GM10248 (cell line): ENCODE measurements at regions not wholly inside any gene's neighbourhood (a gene's known extent, or its start where the extent isn't known, plus 50 kb on each side); places are given as distances from the start of the nearest gene placed in this dataset.

Experiments
- CTCF ChIA-PET: fragments of 300-600 bp; sonication (Branson Sonifier 250); formaldehyde crosslinking; extraction: SDS; loops from one replicate; lab custom pipeline; 2021; ENCODE audit warnings: antibody characterized with exemption; lab: Yijun Ruan, JAX
- POLR2A ChIA-PET: fragments of 350-650 bp; sonication (Branson Sonifier 250); formaldehyde crosslinking; extraction: SDS; loops from one replicate; lab custom pipeline; 2020; ENCODE audit warnings: antibody characterized with exemption; lab: Yijun Ruan, JAX
- DNase-seq: peaks from one replicate; pipeline ENCODE4 v3.0.0; 2012; ENCODE audit errors: extremely low spot score
- TF ChIP-seq, protein P1 (sequence below): IDR thresholded peaks from 2 replicates; pipeline ENCODE4 v1.5.1; 2012; ENCODE audit warnings: mild to moderate bottlenecking, low read depth; ENCODE audit errors: extremely low read depth, missing control alignments, control extremely low read depth

GRCh38 chr11:97657852-97658251 is 1268.0 kb downstream of the JRKL start:
- POLR2A ChIA-PET, result no interaction called here
- CTCF ChIA-PET, result no interaction called here
- TF ChIP-seq, protein P1, sequence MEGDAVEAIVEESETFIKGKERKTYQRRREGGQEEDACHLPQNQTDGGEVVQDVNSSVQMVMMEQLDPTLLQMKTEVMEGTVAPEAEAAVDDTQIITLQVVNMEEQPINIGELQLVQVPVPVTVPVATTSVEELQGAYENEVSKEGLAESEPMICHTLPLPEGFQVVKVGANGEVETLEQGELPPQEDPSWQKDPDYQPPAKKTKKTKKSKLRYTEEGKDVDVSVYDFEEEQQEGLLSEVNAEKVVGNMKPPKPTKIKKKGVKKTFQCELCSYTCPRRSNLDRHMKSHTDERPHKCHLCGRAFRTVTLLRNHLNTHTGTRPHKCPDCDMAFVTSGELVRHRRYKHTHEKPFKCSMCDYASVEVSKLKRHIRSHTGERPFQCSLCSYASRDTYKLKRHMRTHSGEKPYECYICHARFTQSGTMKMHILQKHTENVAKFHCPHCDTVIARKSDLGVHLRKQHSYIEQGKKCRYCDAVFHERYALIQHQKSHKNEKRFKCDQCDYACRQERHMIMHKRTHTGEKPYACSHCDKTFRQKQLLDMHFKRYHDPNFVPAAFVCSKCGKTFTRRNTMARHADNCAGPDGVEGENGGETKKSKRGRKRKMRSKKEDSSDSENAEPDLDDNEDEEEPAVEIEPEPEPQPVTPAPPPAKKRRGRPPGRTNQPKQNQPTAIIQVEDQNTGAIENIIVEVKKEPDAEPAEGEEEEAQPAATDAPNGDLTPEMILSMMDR, result no peak
- DNase-seq, result no peak

DNA sequence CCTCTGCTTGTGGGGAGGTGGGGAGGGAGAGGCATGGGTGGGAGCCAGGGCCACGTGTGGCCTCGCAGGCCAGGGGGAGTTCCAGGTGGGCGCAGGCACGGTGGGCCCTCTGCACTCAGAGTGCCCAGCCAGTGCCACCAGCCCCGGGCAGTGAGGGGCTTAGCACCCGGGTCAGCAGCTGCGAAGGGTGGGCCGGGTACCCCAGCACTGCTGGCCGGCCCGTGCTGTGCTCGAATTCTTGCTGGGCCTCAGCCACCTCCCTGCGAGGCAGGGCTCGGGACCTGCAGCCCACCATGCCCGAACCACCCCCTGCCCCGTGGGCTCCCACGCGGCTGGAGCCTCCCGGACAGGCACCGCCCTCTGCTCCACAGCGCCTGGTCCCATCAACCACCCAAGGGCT is 1277.2 kb downstream of the JRKL start:
- DNase-seq, result no peak
- ChIA-PET CTCF (interaction anchor here (0.9 kb wide), 2 partner anchors 13 to 29 kb away, joined by 3 read pairs; no protein-coding TSS in a partner anchor), POLR2A (no interaction called here)
- TF ChIP-seq, protein P1, result no peak

DNA sequence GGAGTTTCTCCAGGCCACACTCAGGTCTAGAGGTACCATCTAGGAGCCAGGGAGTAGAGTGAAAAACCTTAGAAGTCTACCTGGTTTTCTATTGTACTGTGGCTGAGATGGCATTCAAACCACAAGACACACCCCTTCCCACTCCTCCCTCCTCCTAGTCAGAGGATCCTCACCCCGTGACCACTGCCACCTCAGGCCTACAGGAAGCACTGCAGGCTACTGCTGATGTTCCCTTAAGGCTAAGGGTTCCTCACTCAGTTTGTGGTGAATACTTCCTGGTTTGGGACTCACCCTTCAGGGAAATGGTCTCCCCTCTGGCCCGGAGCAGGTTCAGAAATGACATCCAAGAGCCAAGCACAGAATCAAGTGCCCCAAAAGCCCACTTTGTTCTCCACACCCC is 1293.9 kb downstream of the JRKL start:
- POLR2A ChIA-PET, result no interaction called here
- no peak for DNase-seq
- TF ChIP-seq, protein P1, result no peak
- CTCF ChIA-PET, result no interaction called here

DNA sequence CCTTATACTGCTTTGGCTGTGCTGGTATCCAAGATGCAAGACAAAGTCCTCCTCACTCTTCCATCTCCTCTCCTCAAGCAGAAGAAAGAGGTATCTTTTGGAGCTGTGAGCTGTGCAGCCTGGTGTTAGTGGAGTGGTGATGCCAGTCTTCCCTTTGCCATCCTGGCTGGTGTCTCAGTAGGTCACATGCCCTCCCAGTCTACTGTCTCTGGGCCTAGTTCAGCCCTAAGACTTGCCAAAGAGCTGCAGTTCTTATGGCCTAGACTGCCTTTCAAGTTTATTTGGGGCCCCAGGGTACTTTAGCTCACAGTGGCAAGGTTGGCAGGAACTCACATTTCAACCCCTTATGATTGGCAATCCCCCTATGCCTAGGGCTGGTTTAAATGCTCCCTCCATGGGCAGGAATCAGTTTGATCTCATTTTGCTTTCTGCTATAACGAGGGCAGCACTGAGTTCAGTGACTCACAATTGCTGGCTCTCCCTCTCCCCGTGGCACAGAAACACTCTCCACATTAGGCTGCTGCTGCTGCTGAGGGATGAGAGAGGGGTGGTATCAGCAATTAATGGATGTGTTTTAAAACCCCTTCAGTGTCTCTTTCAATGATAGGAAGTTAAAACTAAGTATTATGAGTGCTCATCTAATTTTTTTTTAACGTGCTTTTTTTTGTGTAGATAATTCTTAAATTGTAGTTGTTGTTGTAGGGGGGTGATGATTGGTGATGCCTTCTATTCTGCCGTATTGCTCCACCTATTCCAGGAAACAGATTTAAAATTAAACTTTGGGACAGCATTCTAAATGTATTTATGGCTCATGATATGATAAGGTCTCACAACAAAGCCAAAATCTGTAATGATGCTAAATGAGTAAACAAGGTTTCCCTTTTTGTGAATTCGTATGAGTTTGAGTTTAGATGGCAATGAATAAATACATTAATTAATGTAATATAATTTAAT is 1295.0 kb downstream of the JRKL start:
- no peak for DNase-seq
- ChIA-PET CTCF (no interaction called here), POLR2A (no interaction called here)
- TF ChIP-seq, protein P1, result no peak

GRCh38 chr11:97685695-97686094 is 1295.9 kb downstream of the JRKL start:
- POLR2A ChIA-PET, result no interaction called here
- TF ChIP-seq, protein P1, result no peak
- CTCF ChIA-PET, result no interaction called here
- DNase-seq, result no peak

DNA sequence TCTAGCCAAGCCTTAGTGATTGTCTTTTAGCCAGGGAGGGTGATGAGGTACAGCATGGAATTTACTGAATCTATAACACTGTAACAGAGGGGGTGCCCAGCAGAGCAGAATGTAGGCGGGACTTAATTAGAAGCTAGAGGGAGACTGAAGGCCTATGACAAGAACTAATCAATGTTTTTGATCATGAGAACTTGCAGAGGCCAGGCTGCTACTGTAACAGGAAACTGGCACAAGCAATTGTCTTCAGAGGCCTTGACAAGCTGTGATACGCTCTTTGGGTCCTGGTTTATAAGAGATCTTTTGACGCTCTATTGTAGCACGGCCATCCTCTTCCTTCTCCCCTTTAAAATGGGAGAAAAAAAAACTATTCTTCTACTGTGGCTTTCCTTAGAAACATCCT is 1297.3 kb downstream of the JRKL start:
- no peak for DNase-seq
- CTCF ChIA-PET, result interaction anchor here (1.0 kb wide), 1 partner anchor 11 kb away, joined by 3 read pairs; no protein-coding TSS in a partner anchor
- TF ChIP-seq, protein P1, result no peak
- POLR2A ChIA-PET, result no interaction called here
